ENCODE measurements at regions not wholly inside any gene's neighbourhood (a gene's known extent, or its start where the extent isn't known, plus 50 kb on each side); places are given as distances from the start of the nearest gene placed in this dataset.
"Not testable (repeated sequence)": the region's sequence is repeated elsewhere in the genome, so short reads cannot be mapped to it uniquely, and the experiment has no call there.

- DNase-seq (ENCODE audit: low read depth), result not testable (repeated sequence)
Observed at GRCh38 chr11:135011313-135011712, 599.3 kb upstream of the B3GAT1 start.

- no peak for DNase-seq (ENCODE audit: low read depth)
Observed at GRCh38 chr11:135009125-135009524, 597.1 kb upstream of the B3GAT1 start.

GRCh38 chr11:135008412-135008811 lies 596.4 kb upstream of the B3GAT1 start:
- no peak for DNase-seq (ENCODE audit: low read depth)

GRCh38 chr11:135008001-135008405 lies 596.0 kb upstream of the B3GAT1 start:
- DNase-seq (ENCODE audit: low read depth), result no peak

- DNase-seq (ENCODE audit: low read depth), result no peak
Observed at GRCh38 chr11:135006800-135007199, 594.8 kb upstream of the B3GAT1 start.

- DNase-seq (ENCODE audit: low read depth), result no peak
Observed at GRCh38 chr11:135004495-135004894, 592.5 kb upstream of the B3GAT1 start.

- DNase-seq (ENCODE audit: low read depth), result no peak
Observed at GRCh38 chr11:135002236-135002635, 590.2 kb upstream of the B3GAT1 start.

GRCh38 chr11:135001581-135001980 lies 589.5 kb upstream of the B3GAT1 start:
- no peak for DNase-seq (ENCODE audit: low read depth)

- DNase-seq (ENCODE audit: low read depth), result not testable (repeated sequence)
Observed at GRCh38 chr11:135001065-135001464, 589.0 kb upstream of the B3GAT1 start.

- DNase-seq (ENCODE audit: low read depth), result no peak
Observed at GRCh38 chr11:134999590-134999989, 587.5 kb upstream of the B3GAT1 start.

GRCh38 chr11:134997652-134998320 lies 585.7 kb upstream of the B3GAT1 start:
- DNase-seq (ENCODE audit: low read depth), result no peak

GRCh38 chr11:134995741-134996140 lies 583.7 kb upstream of the B3GAT1 start:
- DNase-seq (ENCODE audit: low read depth), result no peak

- DNase-seq (ENCODE audit: low read depth), result no peak
Observed at GRCh38 chr11:134994431-134994830, 582.4 kb upstream of the B3GAT1 start.

- no peak for DNase-seq (ENCODE audit: low read depth)
Observed at GRCh38 chr11:134993691-134994243, 581.7 kb upstream of the B3GAT1 start.

- DNase-seq (ENCODE audit: low read depth), result no peak
Observed at GRCh38 chr11:134992981-134993380, 580.9 kb upstream of the B3GAT1 start.

- no peak for DNase-seq (ENCODE audit: low read depth)
Observed at GRCh38 chr11:134988495-134988894, 576.5 kb upstream of the B3GAT1 start.

- no peak for DNase-seq (ENCODE audit: low read depth)
Observed at GRCh38 chr11:134987822-134988221, 575.8 kb upstream of the B3GAT1 start.

GRCh38 chr11:134987223-134987768 lies 575.3 kb upstream of the B3GAT1 start:
- no peak for DNase-seq (ENCODE audit: low read depth)

GRCh38 chr11:134984421-134984820 lies 572.4 kb upstream of the B3GAT1 start:
- no peak for DNase-seq (ENCODE audit: low read depth)

GRCh38 chr11:134982432-134982831 lies 570.4 kb upstream of the B3GAT1 start:
- not testable (repeated sequence) for DNase-seq (ENCODE audit: low read depth)

GRCh38 chr11:134981835-134982234 lies 569.8 kb upstream of the B3GAT1 start:
- DNase-seq (ENCODE audit: low read depth), result no peak

GRCh38 chr11:134980819-134981710 lies 569.0 kb upstream of the B3GAT1 start:
- DNase-seq (ENCODE audit: low read depth), result no peak

- not testable (repeated sequence) for DNase-seq (ENCODE audit: low read depth)
Observed at GRCh38 chr11:134979089-134979457, 567.0 kb upstream of the B3GAT1 start.
